K562 (cell line): ENCODE measurements at regions not wholly inside any gene's neighbourhood (a gene's known extent, or its start where the extent isn't known, plus 50 kb on each side); places are given as distances from the start of the nearest gene placed in this dataset.

Experiments
- ATAC-seq: fragments of 200-7000 bp; cut with Tn5 transposase; 3 replicates; pipeline ENCODE4 v1.9.1; 2020; ENCODE audit warnings: moderate library complexity
- BruUV-seq: library from RNA; stranded (reverse); fragments of 400-500 nt; replicated peaks from 2 replicates; lab custom pipeline; 2021; lab: Mats Ljungman, UMichigan
- CTCF ChIA-PET: fragments of 300-600 bp; formaldehyde crosslinking; extraction: SDS; loops from one replicate; lab custom pipeline; 2021; ENCODE audit warnings: low intra/inter-chr PET ratio; lab: Yijun Ruan, JAX
- POLR2A ChIA-PET: fragments of 300-600, 350-650 bp; sonication (Branson Sonifier 250); formaldehyde crosslinking; extraction: SDS; loops from one replicate; lab custom pipeline; 2021; ENCODE audit warnings: antibody characterized with exemption, inconsistent platforms; lab: Yijun Ruan, JAX
- DNase-seq, 4 experiments: peaks; one replicate each; pipeline versions ENCODE4 v3.0.0 to v3.0.0-alpha.2; 2011 to 2018; ENCODE audit warnings: low spot score in 3 of 4, mixed read lengths in 3 of 4; ENCODE audit errors: extremely low read depth in 1 of 4
- FAIRE-seq: peaks from 2 replicates; lab custom pipeline; 2011; peaks lifted over from hg19 to GRCh38; lab: Jason Lieb, UNC
- H2AFZ ChIP-seq: 2 replicates; pipeline ENCODE4 v1.6.0; 2011; ENCODE audit warnings: low read depth, low read length, control low read depth, inconsistent platforms
- H3K27ac ChIP-seq: fragments of 200-600 bp; 3 replicates; pipeline ENCODE4 v1.8.0; 2011; ENCODE audit warnings: low read depth, mild to moderate bottlenecking, control low read depth, inconsistent platforms, low read length, moderate library complexity, mixed read lengths; ENCODE audit errors: extremely low read depth
- H3K27me3 ChIP-seq, 2 experiments: fragments of 300-600 bp in 1 of 2; 2 replicates in 1 of 2; 3 replicates in 1 of 2; pipeline versions ENCODE4 v1.6.0 to v1.8.0; 2011; ENCODE audit warnings: inconsistent platforms in 2 of 2, low read length in 2 of 2, mild to moderate bottlenecking in 1 of 2, mixed read lengths in 1 of 2, moderate library complexity in 1 of 2; ENCODE audit not compliant: control insufficient read depth in 2 of 2, insufficient read depth in 2 of 2
- H3K36me3 ChIP-seq: fragments of 300-600 bp; 3 replicates; pipeline ENCODE4 v1.8.0; 2011; ENCODE audit warnings: mild to moderate bottlenecking, low read length, inconsistent platforms; ENCODE audit not compliant: control insufficient read depth, insufficient read depth
- H3K4me1 ChIP-seq, 2 experiments: fragments of 200-600 bp in 1 of 2; replicated peaks in 1 of 2; 2 replicates in 1 of 2; 3 replicates in 1 of 2; pipeline versions ENCODE4 v1.5.1 to v1.8.0; 2011; ENCODE audit warnings: inconsistent platforms in 2 of 2, low read length in 2 of 2, mild to moderate bottlenecking in 1 of 2, mixed read lengths in 1 of 2, moderate library complexity in 1 of 2; ENCODE audit not compliant: control insufficient read depth in 2 of 2, insufficient read depth in 2 of 2
- H3K4me2 ChIP-seq: 2 replicates; pipeline ENCODE4 v1.6.1; 2011; ENCODE audit warnings: low read length, control low read depth, inconsistent platforms, mixed read lengths; ENCODE audit not compliant: insufficient read depth
- H3K4me3 ChIP-seq: fragments of 200-600 bp; sonication (generic), shearing (Covaris generic); 2 replicates; pipeline ENCODE4 v1.5.1; 2016; ENCODE audit warnings: control low read depth, inconsistent platforms
- H3K79me2 ChIP-seq: fragments of 200-600 bp; 3 replicates; pipeline ENCODE4 v1.8.0; 2011; ENCODE audit warnings: low read length, inconsistent platforms; ENCODE audit not compliant: control insufficient read depth, insufficient read depth
- H3K9ac ChIP-seq, 2 experiments: 2 replicates each; pipeline versions ENCODE4 v1.6.0 to v1.6.1; 2011; ENCODE audit warnings: low read depth in 2 of 2, low read length in 2 of 2, control low read depth in 1 of 2, inconsistent platforms in 1 of 2, mild to moderate bottlenecking in 1 of 2, mixed read lengths in 1 of 2; ENCODE audit not compliant: insufficient read depth in 1 of 2
- H3K9me1 ChIP-seq: one replicate; pipeline ENCODE4 v1.6.0; 2011; ENCODE audit warnings: inconsistent platforms, mild to moderate bottlenecking, low read length, moderate library complexity; ENCODE audit not compliant: control insufficient read depth, insufficient read depth
- H3K9me3 ChIP-seq: replicated peaks from 2 replicates; pipeline ENCODE4 v1.5.1; 2011; ENCODE audit warnings: low read depth, low read length, inconsistent platforms; ENCODE audit not compliant: control insufficient read depth, insufficient read depth
- H4K20me1 ChIP-seq: replicated peaks from 2 replicates; pipeline ENCODE4 v1.6.1; 2011; ENCODE audit warnings: low read length, inconsistent platforms, mixed read lengths; ENCODE audit not compliant: control insufficient read depth, insufficient read depth
- FOS ChIP-seq: IDR thresholded peaks from 3 replicates; pipeline ENCODE4 v1.6.1; 2011; ENCODE audit not compliant: insufficient read length; ENCODE audit errors: extremely low read depth
- FOXA3 ChIP-seq, 2 experiments: fragments of 450-650 bp in 1 of 2; sonication (generic) in 1 of 2; formaldehyde crosslinking; IDR thresholded peaks in 1 of 2; conservative IDR thresholded peaks in 1 of 2; 2 replicates each; pipeline versions ENCODE4 v1.4.0 to v1.8.0; 2020 to 2022; ENCODE audit warnings: mild to moderate bottlenecking in 2 of 2, missing genetic modification reagents in 1 of 2
- FOXP1 ChIP-seq: sonication (generic); formaldehyde crosslinking; IDR thresholded peaks from 2 replicates; pipeline ENCODE4 v1.8.0; 2022; ENCODE audit warnings: mild to moderate bottlenecking, missing genetic modification reagents
- HMG20B ChIP-seq: fragments of 250-450 bp; sonication (Bioruptor Pico); IDR thresholded peaks from 2 replicates; pipeline ENCODE4 v1.5.0; 2021; ENCODE audit warnings: mild to moderate bottlenecking
- ID3 ChIP-seq, 2 experiments: fragments of 250-450 bp in 1 of 2; fragments of 450-650 bp in 1 of 2; sonication (Bioruptor Pico) in 1 of 2; IDR thresholded peaks; 2 replicates each; pipeline versions ENCODE4 v1.6.1 to v1.8.0; 2016 to 2021; ENCODE audit warnings: mild to moderate bottlenecking in 2 of 2, moderate library complexity in 2 of 2, missing compliant biosample characterization in 1 of 2, missing genetic modification characterization in 1 of 2
- KLF1 ChIP-seq: fragments of 450-650 bp; IDR thresholded peaks from 2 replicates; pipeline ENCODE4 v1.6.1; 2016; ENCODE audit warnings: missing genetic modification characterization, missing compliant biosample characterization
- MEIS2 ChIP-seq: fragments of 450-650 bp; IDR thresholded peaks from 2 replicates; pipeline ENCODE4 v1.6.1; 2014; ENCODE audit warnings: mild to moderate bottlenecking; ENCODE audit not compliant: partially characterized antibody
- MYC ChIP-seq, 2 experiments: fragments of 250-450 bp in 1 of 2; sonication (Bioruptor Pico) in 1 of 2; IDR thresholded peaks; 2 replicates each; pipeline versions ENCODE4 v1.5.1 to v1.6.1; 2012 to 2021; ENCODE audit warnings: low read depth in 2 of 2, borderline replicate concordance in 1 of 2, improper control_type of control experiment in 1 of 2, low read length in 1 of 2, mild to moderate bottlenecking in 1 of 2, moderate library complexity in 1 of 2
- POLR3A ChIP-seq: IDR thresholded peaks from 2 replicates; pipeline ENCODE4 v1.6.1; 2011; ENCODE audit warnings: borderline replicate concordance, mild to moderate bottlenecking, moderate library complexity; ENCODE audit not compliant: insufficient read length, insufficient read depth; ENCODE audit errors: extremely low read depth
- SNRNP70 ChIP-seq: fragments of 200-400 bp; formaldehyde crosslinking; optimal IDR thresholded peaks from 2 replicates; pipeline ENCODE3; 2017; ENCODE audit warnings: low read depth, low read length
- XRCC4 ChIP-seq: IDR thresholded peaks from one replicate; pipeline ENCODE4 v1.6.1; 2011; ENCODE audit not compliant: insufficient read depth, insufficient read length; ENCODE audit errors: extremely low read depth
- ZMIZ1 ChIP-seq, 2 experiments: fragments of 150-350 bp in 1 of 2; IDR thresholded peaks; 2 replicates each; pipeline ENCODE4 v1.6.1; 2012 to 2016; ENCODE audit warnings: low read depth in 2 of 2, low read length in 2 of 2, mild to moderate bottlenecking in 1 of 2, moderate library complexity in 1 of 2
- ZNF57 ChIP-seq: fragments of 450-650 bp; formaldehyde crosslinking; IDR thresholded peaks from 2 replicates; pipeline ENCODE4 v1.4.0; 2020; ENCODE audit warnings: mild to moderate bottlenecking, moderate library complexity
- ZNF695 ChIP-seq: fragments of 450-650 bp; formaldehyde crosslinking; IDR thresholded peaks from 2 replicates; pipeline ENCODE4 v1.4.0; 2020; ENCODE audit warnings: mild to moderate bottlenecking, moderate library complexity
- in situ Hi-C: fragments of 300-500 bp; cut with MboI; formaldehyde crosslinking; loops from 4 replicates; pipeline ENCODE4 v1.15.0; 2018; ENCODE audit warnings: inconsistent platforms, mixed read lengths
- intact Hi-C: fragments of 100-400 bp; cut with micrococcal nuclease; formaldehyde crosslinking; loops from 2 replicates; pipeline ENCODE4 v1.14.2; 2022
- TF ChIP-seq, protein P1 (sequence below): sonication (generic); formaldehyde crosslinking; IDR thresholded peaks from 2 replicates; pipeline ENCODE4 v1.4.0; 2020; ENCODE audit warnings: mild to moderate bottlenecking, missing genetic modification reagents
- TF ChIP-seq, protein P2 (sequence below): fragments of 450-650 bp; IDR thresholded peaks from 2 replicates; pipeline ENCODE4 v1.6.1; 2016; ENCODE audit warnings: antibody characterized with exemption

DNA sequence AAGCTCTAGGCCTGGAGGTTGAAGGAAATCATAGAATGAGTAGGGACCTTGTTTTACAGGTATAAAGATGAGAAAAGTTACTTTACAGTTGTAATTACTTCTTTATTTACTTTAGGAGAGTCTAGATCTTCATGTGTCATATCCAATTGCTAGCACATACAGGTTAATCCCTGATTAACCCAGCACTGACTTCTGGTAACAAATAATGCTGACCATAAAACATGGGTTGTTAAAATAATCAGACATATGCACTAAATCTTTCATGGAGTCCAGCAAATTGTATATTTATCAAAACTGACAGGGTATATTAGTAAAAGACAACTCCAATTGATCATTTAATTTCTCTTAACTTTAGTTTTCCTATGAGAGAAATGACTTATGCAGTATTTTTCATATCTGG is 245.2 kb downstream of the NFKBIZ start:
- Histone ChIP-seq H3K4me2 (no peak overlapping the region), H3K4me1 (no peaks in the 10 kb centered on the region), H3K9ac (no peak overlapping the region), H3K9me3 (no peaks in the 10 kb centered on the region), H3K36me3 (no peaks in the 10 kb centered on the region), H3K4me3 (no peak overlapping the region), H3K27me3 (no peaks in the 10 kb centered on the region), H4K20me1 (no peaks in the 10 kb centered on the region), H2AFZ (no peak overlapping the region), H3K27ac (no peak overlapping the region), H3K79me2 (no peaks in the 10 kb centered on the region), H3K9me1 (no peaks in the 10 kb centered on the region)
- CTCF ChIA-PET = no interaction called here
- no TSS peak for BruUV-seq
- POLR2A ChIA-PET = no interaction called here
- FAIRE-seq = no peak
- in situ Hi-C loops (no loop called here), intact Hi-C loops (no loop called here)
- no peak for DNase-seq
- ATAC-seq = no peak
- TF ChIP-seq, protein P1, sequence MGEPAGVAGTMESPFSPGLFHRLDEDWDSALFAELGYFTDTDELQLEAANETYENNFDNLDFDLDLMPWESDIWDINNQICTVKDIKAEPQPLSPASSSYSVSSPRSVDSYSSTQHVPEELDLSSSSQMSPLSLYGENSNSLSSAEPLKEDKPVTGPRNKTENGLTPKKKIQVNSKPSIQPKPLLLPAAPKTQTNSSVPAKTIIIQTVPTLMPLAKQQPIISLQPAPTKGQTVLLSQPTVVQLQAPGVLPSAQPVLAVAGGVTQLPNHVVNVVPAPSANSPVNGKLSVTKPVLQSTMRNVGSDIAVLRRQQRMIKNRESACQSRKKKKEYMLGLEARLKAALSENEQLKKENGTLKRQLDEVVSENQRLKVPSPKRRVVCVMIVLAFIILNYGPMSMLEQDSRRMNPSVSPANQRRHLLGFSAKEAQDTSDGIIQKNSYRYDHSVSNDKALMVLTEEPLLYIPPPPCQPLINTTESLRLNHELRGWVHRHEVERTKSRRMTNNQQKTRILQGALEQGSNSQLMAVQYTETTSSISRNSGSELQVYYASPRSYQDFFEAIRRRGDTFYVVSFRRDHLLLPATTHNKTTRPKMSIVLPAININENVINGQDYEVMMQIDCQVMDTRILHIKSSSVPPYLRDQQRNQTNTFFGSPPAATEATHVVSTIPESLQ (CRISPR knock-in tag) = no peak
- TF ChIP-seq ZMIZ1 (IDR thresholded peaks at IDR 0.05; ENCODE audit: low read depth in 2 of 2, low read length in 2 of 2) (no peak), KLF1 (tag) (no peak), ID3 (CRISPR knock-in tag; IDR thresholded peaks at IDR 0.05) (no peak), ID3 (tag; IDR thresholded peaks at IDR 0.05) (no peak), POLR3A (no peak), ZNF695 (CRISPR knock-in tag) (no peak), MEIS2 (no peak), SNRNP70 (no peak), FOS (no peak), MYC (IDR thresholded peaks at IDR 0.05; ENCODE audit: low read depth, low read length) (no peak), MYC (CRISPR knock-in tag; IDR thresholded peaks at IDR 0.05; ENCODE audit: borderline replicate concordance, low read depth) (no peak), XRCC4 (no peak), ZNF57 (CRISPR knock-in tag) (no peak), FOXP1 (no peak), FOXA3 (CRISPR knock-in tag; conservative IDR thresholded peaks at IDR 0.05 in 1 of 2, IDR thresholded peaks at IDR 0.05 in 1 of 2) (no peak), HMG20B (CRISPR knock-in tag) (no peak)
- TF ChIP-seq, protein P2, sequence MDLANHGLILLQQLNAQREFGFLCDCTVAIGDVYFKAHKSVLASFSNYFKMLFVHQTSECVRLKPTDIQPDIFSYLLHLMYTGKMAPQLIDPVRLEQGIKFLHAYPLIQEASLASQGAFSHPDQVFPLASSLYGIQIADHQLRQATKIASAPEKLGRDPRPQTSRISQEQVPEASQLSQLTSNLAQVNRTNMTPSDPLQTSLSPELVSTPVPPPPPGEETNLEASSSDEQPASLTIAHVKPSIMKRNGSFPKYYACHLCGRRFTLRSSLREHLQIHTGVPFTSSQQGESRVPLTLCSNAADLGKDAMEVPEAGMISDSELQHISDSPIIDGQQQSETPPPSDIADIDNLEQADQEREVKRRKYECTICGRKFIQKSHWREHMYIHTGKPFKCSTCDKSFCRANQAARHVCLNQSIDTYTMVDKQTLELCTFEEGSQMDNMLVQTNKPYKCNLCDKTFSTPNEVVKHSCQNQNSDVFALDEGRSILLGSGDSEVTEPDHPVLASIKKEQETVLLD = no peak
